Neural progenitor cell (in vitro differentiated cells): ENCODE measurements at regions not wholly inside any gene's neighbourhood (a gene's known extent, or its start where the extent isn't known, plus 50 kb on each side); places are given as distances from the start of the nearest gene placed in this dataset.

Experiments
- DNase-seq: peaks from one replicate; pipeline ENCODE4 v3.0.0-alpha.2; 2016; ENCODE audit warnings: low spot score
- H2AFZ ChIP-seq: fragments of 200-600 bp; sonication (generic); replicated peaks from 2 replicates; pipeline ENCODE4 v1.6.1; 2016; ENCODE audit warnings: antibody characterized with exemption
- H3F3A ChIP-seq: fragments of 200-600 bp; sonication (generic); 2 replicates; pipeline ENCODE4 v1.6.1; 2016; ENCODE audit warnings: antibody characterized with exemption, low read depth
- H3K27ac ChIP-seq: fragments of 200-600 bp; sonication (generic); 2 replicates; pipeline ENCODE4 v1.5.1; 2016; ENCODE audit warnings: mild to moderate bottlenecking
- H3K27me3 ChIP-seq: fragments of 200-600 bp; sonication (generic); 2 replicates; pipeline ENCODE4 v1.6.1; 2016; ENCODE audit warnings: mild to moderate bottlenecking, moderate library complexity
- H3K36me3 ChIP-seq: fragments of 200-600 bp; sonication (generic); 2 replicates; pipeline ENCODE4 v1.5.1; 2016
- H3K4me1 ChIP-seq: fragments of 200-600 bp; sonication (generic); 2 replicates; pipeline ENCODE4 v1.6.1; 2016; ENCODE audit warnings: mixed run types
- H3K4me2 ChIP-seq: fragments of 200-600 bp; sonication (generic); 2 replicates; pipeline ENCODE4 v1.6.1; 2016
- H3K4me3 ChIP-seq: fragments of 200-600 bp; sonication (generic); 2 replicates; pipeline ENCODE4 v1.5.1; 2016
- H3K79me2 ChIP-seq: fragments of 200-600 bp; sonication (generic); 2 replicates; pipeline ENCODE4 v1.6.1; 2016; ENCODE audit warnings: low read depth
- H3K9ac ChIP-seq: fragments of 200-600 bp; sonication (generic); 2 replicates; pipeline ENCODE4 v1.6.1; 2016
- H3K9me3 ChIP-seq: fragments of 200-600 bp; sonication (generic); 2 replicates; pipeline ENCODE4 v1.5.1; 2016; ENCODE audit warnings: low read depth
- H4K20me1 ChIP-seq: fragments of 200-600 bp; sonication (generic); 2 replicates; pipeline ENCODE4 v1.6.1; 2016; ENCODE audit warnings: low read depth
- H3K27ac Mint-ChIP-seq: 3 replicates; pipeline ENCODE4 v1.8.0; 2021; ENCODE audit warnings: mixed read lengths
- H3K27me3 Mint-ChIP-seq: 2 replicates; pipeline ENCODE4 v1.8.0; 2022; ENCODE audit warnings: low read depth, mild to moderate bottlenecking, inconsistent platforms, moderate library complexity, mixed read lengths; ENCODE audit not compliant: insufficient read depth
- H3K36me3 Mint-ChIP-seq: 3 replicates; pipeline ENCODE4 v1.8.0; 2021; ENCODE audit warnings: mixed read lengths
- H3K4me1 Mint-ChIP-seq: 3 replicates; pipeline ENCODE4 v1.8.0; 2021; ENCODE audit warnings: mixed read lengths
- H3K4me3 Mint-ChIP-seq: 3 replicates; pipeline ENCODE4 v1.8.0; 2021; ENCODE audit warnings: mild to moderate bottlenecking, moderate library complexity, mixed read lengths
- H3K9me3 Mint-ChIP-seq: 3 replicates; pipeline ENCODE4 v1.8.0; 2020; ENCODE audit warnings: mixed read lengths
- EZH2 ChIP-seq: fragments of 200-600 bp; sonication (generic); IDR thresholded peaks from 2 replicates; pipeline ENCODE4 v1.6.1; 2017; ENCODE audit warnings: antibody characterized with exemption, mild to moderate bottlenecking, moderate library complexity
- EZH2phosphoT487 ChIP-seq: fragments of 200-600 bp; sonication (generic); IDR thresholded peaks from 2 replicates; pipeline ENCODE4 v1.6.1; 2017; ENCODE audit warnings: antibody characterized with exemption
- TF ChIP-seq, protein P1 (sequence below): fragments of 200-600 bp; sonication (generic); IDR thresholded peaks from 2 replicates; pipeline ENCODE4 v1.5.1; 2017; ENCODE audit warnings: antibody characterized with exemption, mild to moderate bottlenecking

- no peaks in the 10 kb centered on the region for H3K27me3 ChIP-seq
- no peaks in the 10 kb centered on the region for H3K9me3 ChIP-seq
- no peak overlapping the region for H3K4me3 ChIP-seq
- H3K36me3 Mint-ChIP-seq = peaks cover 17% of the 10 kb centered on the region
- H3K4me2 ChIP-seq = no peak overlapping the region
- peaks cover 2% of the 10 kb centered on the region for H3K27me3 Mint-ChIP-seq
- H3K27ac ChIP-seq = no peak overlapping the region
- peaks cover 5% of the 10 kb centered on the region for H3K4me1 ChIP-seq
- no peaks in the 10 kb centered on the region for H3K79me2 ChIP-seq
- H3K27ac Mint-ChIP-seq = peak overlapping the region; percentile 55
- H3K4me1 Mint-ChIP-seq = peaks cover 12% of the 10 kb centered on the region
- no peak overlapping the region for H3K4me3 Mint-ChIP-seq
- no peaks in the 10 kb centered on the region for H3F3A ChIP-seq
- no peaks in the 10 kb centered on the region for H4K20me1 ChIP-seq
- H3K9me3 Mint-ChIP-seq = peaks cover 21% of the 10 kb centered on the region
- no peaks in the 10 kb centered on the region for H3K36me3 ChIP-seq
- no peak for DNase-seq
- TF ChIP-seq EZH2phosphoT487 = no peak
- TF ChIP-seq, protein P1, sequence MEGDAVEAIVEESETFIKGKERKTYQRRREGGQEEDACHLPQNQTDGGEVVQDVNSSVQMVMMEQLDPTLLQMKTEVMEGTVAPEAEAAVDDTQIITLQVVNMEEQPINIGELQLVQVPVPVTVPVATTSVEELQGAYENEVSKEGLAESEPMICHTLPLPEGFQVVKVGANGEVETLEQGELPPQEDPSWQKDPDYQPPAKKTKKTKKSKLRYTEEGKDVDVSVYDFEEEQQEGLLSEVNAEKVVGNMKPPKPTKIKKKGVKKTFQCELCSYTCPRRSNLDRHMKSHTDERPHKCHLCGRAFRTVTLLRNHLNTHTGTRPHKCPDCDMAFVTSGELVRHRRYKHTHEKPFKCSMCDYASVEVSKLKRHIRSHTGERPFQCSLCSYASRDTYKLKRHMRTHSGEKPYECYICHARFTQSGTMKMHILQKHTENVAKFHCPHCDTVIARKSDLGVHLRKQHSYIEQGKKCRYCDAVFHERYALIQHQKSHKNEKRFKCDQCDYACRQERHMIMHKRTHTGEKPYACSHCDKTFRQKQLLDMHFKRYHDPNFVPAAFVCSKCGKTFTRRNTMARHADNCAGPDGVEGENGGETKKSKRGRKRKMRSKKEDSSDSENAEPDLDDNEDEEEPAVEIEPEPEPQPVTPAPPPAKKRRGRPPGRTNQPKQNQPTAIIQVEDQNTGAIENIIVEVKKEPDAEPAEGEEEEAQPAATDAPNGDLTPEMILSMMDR = no peak
- no peak for TF ChIP-seq EZH2
- no peak overlapping the region for H3K9ac ChIP-seq
- no peak overlapping the region for H2AFZ ChIP-seq
These were observed 121.0 kb downstream of the AKR1D1 start for GRCh38 chr7:138196971-138197896.

GRCh38 chr7:138204285-138204981 is 128.2 kb downstream of the AKR1D1 start:
- peaks cover 5% of the 10 kb centered on the region for H3K36me3 Mint-ChIP-seq
- Histone ChIP-seq H3K4me2 (peak overlapping the region; percentile 3), H3K36me3 (no peaks in the 10 kb centered on the region), H3K9ac (no peak overlapping the region), H3F3A (peaks cover 62% of the 10 kb centered on the region), H3K27ac (peak overlapping the region; percentile 92), H3K79me2 (no peaks in the 10 kb centered on the region), H3K27me3 (no peaks in the 10 kb centered on the region), H4K20me1 (no peaks in the 10 kb centered on the region), H3K4me3 (no peak overlapping the region), H3K9me3 (no peaks in the 10 kb centered on the region), H3K4me1 (peaks cover 49% of the 10 kb centered on the region), H2AFZ (no peak overlapping the region)
- no peak overlapping the region for H3K4me3 Mint-ChIP-seq
- no peak for DNase-seq
- peaks cover 46% of the 10 kb centered on the region for H3K4me1 Mint-ChIP-seq
- peak overlapping the region; percentile 93 for H3K27ac Mint-ChIP-seq
- H3K27me3 Mint-ChIP-seq = no peaks in the 10 kb centered on the region
- TF ChIP-seq EZH2phosphoT487 (no peak), EZH2 (no peak)
- TF ChIP-seq, protein P1 = no peak
- H3K9me3 Mint-ChIP-seq = peaks cover 14% of the 10 kb centered on the region

- H3K4me3 ChIP-seq = no peak overlapping the region
- peaks cover 10% of the 10 kb centered on the region for H3K36me3 Mint-ChIP-seq
- peaks cover 2% of the 10 kb centered on the region for H3K79me2 ChIP-seq
- H3K27ac ChIP-seq = peak overlapping the region; percentile 92
- H3K27me3 Mint-ChIP-seq = no peaks in the 10 kb centered on the region
- H3K4me1 ChIP-seq = peaks cover 54% of the 10 kb centered on the region
- H3K9me3 Mint-ChIP-seq = peaks cover 19% of the 10 kb centered on the region
- no peak overlapping the region for H2AFZ ChIP-seq
- H3K4me3 Mint-ChIP-seq = no peak overlapping the region
- no peak for TF ChIP-seq EZH2phosphoT487
- TF ChIP-seq, protein P1 = no peak
- no peak for TF ChIP-seq EZH2
- H3K4me1 Mint-ChIP-seq = peaks cover 51% of the 10 kb centered on the region
- DNase-seq = no peak
- H4K20me1 ChIP-seq = no peaks in the 10 kb centered on the region
- peaks cover 67% of the 10 kb centered on the region for H3F3A ChIP-seq
- H3K9me3 ChIP-seq = no peaks in the 10 kb centered on the region
- peak overlapping the region; percentile 93 for H3K27ac Mint-ChIP-seq
- H3K9ac ChIP-seq = no peak overlapping the region
- no peaks in the 10 kb centered on the region for H3K27me3 ChIP-seq
- H3K36me3 ChIP-seq = no peaks in the 10 kb centered on the region
- peak overlapping the region; percentile 14 for H3K4me2 ChIP-seq
These were observed 128.7 kb downstream of the AKR1D1 start for GRCh38 chr7:138204982-138205298.
